Trophoblast cell (in vitro differentiated cells and primary cell): ENCODE measurements at regions not wholly inside any gene's neighbourhood (a gene's known extent, or its start where the extent isn't known, plus 50 kb on each side); places are given as distances from the start of the nearest gene placed in this dataset.

Experiments
- DNase-seq, 2 donors: peaks; one replicate each; pipeline ENCODE4 v3.0.0-alpha.2; 2016
- H2AFZ ChIP-seq: 2 replicates; pipeline ENCODE4 v1.6.1; 2013; ENCODE audit warnings: low read length, moderate library complexity, mild to moderate bottlenecking; ENCODE audit not compliant: insufficient read depth, poor library complexity
- H2AK5ac ChIP-seq: 2 replicates; pipeline ENCODE4 v1.6.1; 2013; ENCODE audit warnings: mild to moderate bottlenecking, low read length
- H2BK120ac ChIP-seq: 2 replicates; pipeline ENCODE4 v1.6.1; 2013; ENCODE audit warnings: low read length, mild to moderate bottlenecking, moderate library complexity; ENCODE audit not compliant: insufficient read depth, poor library complexity
- H2BK12ac ChIP-seq: 2 replicates; pipeline ENCODE4 v1.6.1; 2013; ENCODE audit warnings: mild to moderate bottlenecking, low read length, moderate library complexity
- H2BK5ac ChIP-seq: 2 replicates; pipeline ENCODE4 v1.6.1; 2013; ENCODE audit warnings: low read length, low read depth, moderate library complexity, mild to moderate bottlenecking; ENCODE audit not compliant: poor library complexity
- H3K14ac ChIP-seq: 2 replicates; pipeline ENCODE4 v1.6.1; 2013; ENCODE audit warnings: mild to moderate bottlenecking, low read length
- H3K18ac ChIP-seq: 2 replicates; pipeline ENCODE4 v1.6.1; 2013; ENCODE audit warnings: mild to moderate bottlenecking, low read length
- H3K23ac ChIP-seq: 2 replicates; pipeline ENCODE4 v1.6.1; 2013; ENCODE audit warnings: low read length
- H3K27ac ChIP-seq: 2 replicates; pipeline ENCODE4 v1.5.1; 2013; ENCODE audit warnings: low read depth, mild to moderate bottlenecking, inconsistent platforms, low read length, moderate library complexity
- H3K27me3 ChIP-seq: 2 replicates; pipeline ENCODE4 v1.6.1; 2013; ENCODE audit warnings: inconsistent platforms, mild to moderate bottlenecking, low read length, moderate library complexity; ENCODE audit not compliant: insufficient read depth
- H3K36me3 ChIP-seq, 2 experiments: 1 replicate in 1 of 2; 2 replicates in 1 of 2; pipeline ENCODE4 v1.6.1; 2013; ENCODE audit warnings: low read length in 2 of 2, mild to moderate bottlenecking in 2 of 2, moderate library complexity in 1 of 2; ENCODE audit not compliant: insufficient read depth in 2 of 2, control insufficient read depth in 1 of 2
- H3K4ac ChIP-seq: 2 replicates; pipeline ENCODE4 v1.6.1; 2013; ENCODE audit warnings: low read depth, mild to moderate bottlenecking, low read length, moderate library complexity
- H3K4me1 ChIP-seq, 2 experiments: 1 replicate in 1 of 2; 2 replicates in 1 of 2; pipeline ENCODE4 v1.6.1; 2013; ENCODE audit warnings: low read length in 2 of 2, mild to moderate bottlenecking in 2 of 2, moderate library complexity in 1 of 2; ENCODE audit not compliant: insufficient read depth in 2 of 2, control insufficient read depth in 1 of 2
- H3K4me2 ChIP-seq: 2 replicates; pipeline ENCODE4 v1.6.1; 2013; ENCODE audit warnings: inconsistent platforms, mild to moderate bottlenecking, low read length, moderate library complexity
- H3K4me3 ChIP-seq: 2 replicates; pipeline ENCODE4 v1.5.1; 2013; ENCODE audit warnings: mild to moderate bottlenecking, low read depth, low read length, inconsistent platforms
- H3K79me1 ChIP-seq: one replicate; pipeline ENCODE4 v1.6.1; 2013; ENCODE audit warnings: low read length
- H3K79me2 ChIP-seq: 2 replicates; pipeline ENCODE4 v1.6.1; 2013; ENCODE audit warnings: low read length, mild to moderate bottlenecking; ENCODE audit not compliant: control insufficient read depth, insufficient read depth, poor library complexity
- H3K9ac ChIP-seq: 2 replicates; pipeline ENCODE4 v1.6.1; 2013; ENCODE audit warnings: mild to moderate bottlenecking, low read length
- H3K9me3 ChIP-seq: 2 replicates; pipeline ENCODE4 v1.6.1; 2013; ENCODE audit warnings: low read depth, mild to moderate bottlenecking, control low read depth, inconsistent platforms, low read length; ENCODE audit not compliant: insufficient read depth
- H4K12ac ChIP-seq: 2 replicates; pipeline ENCODE4 v1.6.1; 2013; ENCODE audit warnings: low read depth, mild to moderate bottlenecking, low read length, moderate library complexity
- H4K8ac ChIP-seq: 2 replicates; pipeline ENCODE4 v1.6.1; 2013; ENCODE audit warnings: low read depth, mild to moderate bottlenecking, low read length, moderate library complexity
- H4K91ac ChIP-seq: one replicate; pipeline ENCODE4 v1.6.1; 2013; ENCODE audit warnings: low read depth, mild to moderate bottlenecking, low read length, moderate library complexity
- WGBS: extraction: QIAGEN DNeasy Blood & Tissue Kit; methylation state at CpG from one replicate; pipeline ENCODE4 v1.1.7; 2013; ENCODE audit warnings: missing lambda C conversion rate; ENCODE audit not compliant: insufficient read length, insufficient coverage; ENCODE audit errors: extremely low coverage; 5-methylcytosine and 5-hydroxymethylcytosine counted together

DNA sequence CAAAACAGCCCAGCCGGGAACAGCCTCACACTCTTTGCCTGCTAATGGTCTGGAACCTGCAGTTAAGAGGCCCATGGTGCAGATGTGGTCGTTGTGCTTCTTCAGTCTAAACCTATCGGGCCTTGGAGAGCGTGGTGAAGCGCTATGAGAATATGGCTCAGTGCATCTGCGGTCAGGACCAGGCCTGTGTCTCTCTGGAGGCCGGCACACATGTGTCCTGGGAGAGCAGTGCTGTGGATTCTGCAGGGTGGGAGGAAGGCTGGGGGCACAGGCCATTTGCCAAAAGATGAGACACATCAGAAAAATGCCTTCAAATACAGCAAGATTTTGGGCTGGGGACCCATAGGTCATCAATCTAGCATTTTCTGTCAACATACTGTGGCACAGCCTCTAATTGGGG, 231.5 kb upstream of the GLI3 start:
- H3K27me3 ChIP-seq = no peaks in the 10 kb centered on the region
- H3K36me3 ChIP-seq = no peaks in the 10 kb centered on the region
- no peak overlapping the region for H4K12ac ChIP-seq
- H4K91ac ChIP-seq = no peak overlapping the region
- no peaks in the 10 kb centered on the region for H3K9me3 ChIP-seq
- H2BK12ac ChIP-seq = no peak overlapping the region
- no peak overlapping the region for H3K14ac ChIP-seq
- no peak overlapping the region for H4K8ac ChIP-seq
- H3K9ac ChIP-seq = no peak overlapping the region
- H3K79me1 ChIP-seq = no peaks in the 10 kb centered on the region
- no peak overlapping the region for H2BK5ac ChIP-seq
- H3K18ac ChIP-seq = no peak overlapping the region
- no peak overlapping the region for H3K4me2 ChIP-seq
- WGBS = no CpG with 5 or more reads among the region's 7 CpGs
- H3K4me1 ChIP-seq = no peaks in the 10 kb centered on the region
- H2BK120ac ChIP-seq = no peak overlapping the region
- H3K23ac ChIP-seq = no peak overlapping the region
- H2AK5ac ChIP-seq = no peak overlapping the region
- no peaks in the 10 kb centered on the region for H3K79me2 ChIP-seq
- no peak overlapping the region for H3K27ac ChIP-seq
- H2AFZ ChIP-seq = no peak overlapping the region
- H3K4me3 ChIP-seq = no peak overlapping the region
- no peak overlapping the region for H3K4ac ChIP-seq
- no peak for DNase-seq

DNA sequence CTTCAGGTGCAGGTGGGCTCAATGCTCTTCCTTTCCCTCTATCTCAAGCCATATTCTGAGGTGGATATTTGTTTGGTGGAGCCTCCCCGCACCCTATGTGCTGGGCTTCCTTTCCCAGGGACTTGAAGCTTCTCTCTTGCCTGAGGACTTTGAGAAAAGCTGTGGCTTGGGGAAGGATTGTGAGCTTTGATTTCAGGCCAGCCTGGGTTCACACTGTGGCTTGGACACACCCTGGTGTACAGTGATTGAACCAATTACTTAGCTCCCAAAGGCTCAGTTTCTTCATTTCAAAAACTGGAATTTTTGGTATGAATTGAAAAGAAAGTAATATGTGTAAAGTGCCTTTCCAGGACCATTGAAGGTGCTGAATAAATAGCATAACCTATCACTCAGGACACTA, 224.5 kb upstream of the GLI3 start:
- no peak overlapping the region for H3K4ac ChIP-seq

DNA sequence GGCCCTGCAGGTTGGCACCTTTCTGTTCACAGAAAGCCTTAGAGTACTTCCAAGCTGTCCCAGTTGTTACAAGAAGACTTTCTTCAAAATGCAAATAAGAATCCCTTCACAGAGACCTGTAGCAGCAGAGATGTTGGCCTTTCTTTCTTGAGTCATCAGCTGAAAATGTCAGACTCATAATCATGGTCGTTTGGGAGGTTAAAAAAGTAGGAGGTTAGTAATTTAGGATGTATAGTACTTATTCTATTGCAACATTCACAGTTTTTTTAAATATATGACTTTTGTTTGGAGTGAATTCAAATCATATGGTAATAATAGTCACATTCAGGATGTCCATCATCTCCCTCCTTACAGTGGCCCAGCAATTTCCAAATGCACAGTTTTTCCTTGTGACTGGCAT, 223.9 kb upstream of the GLI3 start:
- no peak overlapping the region for H4K12ac ChIP-seq

More for the DNA sequence above, 224.5 kb upstream of the GLI3 start:
- Histone ChIP-seq H2AK5ac (no peak overlapping the region), H3K9me3 (no peaks in the 10 kb centered on the region), H3K23ac (no peak overlapping the region), H4K12ac (no peak overlapping the region), H3K14ac (no peak overlapping the region), H3K18ac (no peak overlapping the region), H2BK12ac (no peak overlapping the region), H4K8ac (no peak overlapping the region), H2AFZ (no peak overlapping the region), H3K4me3 (no peak overlapping the region), H2BK120ac (no peak overlapping the region), H3K27ac (no peak overlapping the region), H3K4me2 (no peak overlapping the region), H3K27me3 (no peaks in the 10 kb centered on the region), H3K9ac (no peak overlapping the region), H2BK5ac (no peak overlapping the region), H4K91ac (no peak overlapping the region), H3K79me1 (no peaks in the 10 kb centered on the region), H3K36me3 (no peaks in the 10 kb centered on the region), H3K79me2 (no peaks in the 10 kb centered on the region), H3K4me1 (peaks cover 0 to 3% of the 10 kb centered on the region in 2 experiments)
- WGBS = no CpG with 5 or more reads among the region's 1 CpG
- no peak for DNase-seq

DNA sequence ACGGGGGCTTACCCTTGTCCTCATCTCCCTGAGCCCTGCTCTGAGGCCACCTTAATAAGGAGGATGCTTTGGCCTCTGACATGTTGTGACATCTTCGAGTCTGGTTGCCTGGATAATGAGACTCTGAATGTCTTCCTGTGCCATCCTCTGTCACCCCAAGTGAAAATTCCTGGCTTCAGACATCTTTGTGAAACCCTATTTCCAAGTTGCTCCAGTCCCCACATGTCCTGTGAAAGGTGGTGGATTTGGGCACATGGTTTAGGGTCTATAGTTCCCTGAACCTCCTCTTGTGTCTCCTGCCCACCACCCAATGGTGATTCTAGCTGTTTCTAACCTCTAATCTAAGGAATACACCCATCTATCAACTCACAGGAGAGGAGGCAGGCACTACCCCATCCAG, 223.1 kb upstream of the GLI3 start:
- Histone ChIP-seq H3K36me3 (no peaks in the 10 kb centered on the region), H2AFZ (no peak overlapping the region), H2BK120ac (no peak overlapping the region), H3K4me2 (no peak overlapping the region), H3K27me3 (no peaks in the 10 kb centered on the region), H2BK12ac (no peak overlapping the region), H3K79me2 (no peaks in the 10 kb centered on the region), H3K9me3 (no peaks in the 10 kb centered on the region), H3K4me3 (no peak overlapping the region), H3K4ac (no peak overlapping the region), H3K27ac (no peak overlapping the region), H2BK5ac (no peak overlapping the region), H4K12ac (no peak overlapping the region), H3K9ac (no peak overlapping the region), H3K79me1 (no peaks in the 10 kb centered on the region), H3K18ac (no peak overlapping the region), H2AK5ac (no peak overlapping the region), H3K23ac (no peak overlapping the region), H3K4me1 (peaks cover 0 to 3% of the 10 kb centered on the region in 2 experiments), H3K14ac (no peak overlapping the region), H4K8ac (no peak overlapping the region), H4K91ac (no peak overlapping the region)
- DNase-seq = no peak
- no CpG with 5 or more reads among the region's 2 CpGs for WGBS

More for the DNA sequence above, 223.9 kb upstream of the GLI3 start:
- Histone ChIP-seq H2AK5ac (no peak overlapping the region), H3K27me3 (no peaks in the 10 kb centered on the region), H3K9ac (no peak overlapping the region), H2BK120ac (no peak overlapping the region), H4K8ac (no peak overlapping the region), H2AFZ (no peak overlapping the region), H3K4me1 (peaks cover 0 to 3% of the 10 kb centered on the region in 2 experiments), H2BK5ac (no peak overlapping the region), H3K23ac (no peak overlapping the region), H3K9me3 (no peaks in the 10 kb centered on the region), H3K4ac (no peak overlapping the region), H3K4me3 (no peak overlapping the region), H3K79me2 (no peaks in the 10 kb centered on the region), H2BK12ac (no peak overlapping the region), H3K27ac (no peak overlapping the region), H4K91ac (no peak overlapping the region), H3K79me1 (no peaks in the 10 kb centered on the region), H3K36me3 (no peaks in the 10 kb centered on the region), H3K18ac (no peak overlapping the region), H3K14ac (no peak overlapping the region), H3K4me2 (no peak overlapping the region)
- no CpG with 5 or more reads among the region's 1 CpG for WGBS
- no peak for DNase-seq
